Thyroid gland (tissue), 4 donors: ENCODE measurements at regions not wholly inside any gene's neighbourhood (a gene's known extent, or its start where the extent isn't known, plus 50 kb on each side); places are given as distances from the start of the nearest gene placed in this dataset.

Experiments
- POLR2A ChIP-seq, 2 donors: fragments of 450-650 bp; IDR thresholded peaks; one replicate each; pipeline ENCODE4 v1.6.1; 2017; ENCODE audit warnings: antibody characterized with exemption in 2 of 2, mild to moderate bottlenecking in 2 of 2, moderate library complexity in 1 of 2
- TF ChIP-seq, protein P1 (sequence below), 6 experiments: fragments of 200-600 bp in 3 of 6; fragments of 450-650 bp in 3 of 6; sonication (generic) in 3 of 6; IDR thresholded peaks; one replicate each; pipeline ENCODE4 v1.5.1; 2016 to 2019; ENCODE audit warnings: antibody characterized with exemption in 6 of 6, mild to moderate bottlenecking in 2 of 6, inconsistent platforms in 1 of 6, moderate library complexity in 1 of 6

DNA sequence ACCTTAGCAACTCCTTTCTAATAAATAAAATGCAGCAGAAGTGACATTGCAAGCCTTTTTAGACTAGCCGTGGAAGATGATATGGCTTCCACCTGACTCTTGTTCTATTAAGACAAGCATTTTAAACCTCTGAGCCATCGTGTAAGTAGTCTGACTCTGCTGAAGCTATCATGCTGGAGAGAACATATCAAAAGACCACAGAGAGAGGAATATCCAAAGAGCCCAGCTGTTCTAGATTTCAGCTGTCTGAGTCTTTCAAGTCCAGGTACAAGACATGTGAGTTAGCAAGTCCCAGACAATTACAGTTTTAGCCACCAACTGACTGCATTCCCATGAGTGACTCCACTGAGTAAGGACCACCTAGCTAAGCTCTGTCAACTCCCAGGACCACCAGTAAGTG, 517.0 kb upstream of the NAALADL2 start:
- no peak for TF ChIP-seq POLR2A (IDR thresholded peaks at IDR 0.05)
- TF ChIP-seq, protein P1, sequence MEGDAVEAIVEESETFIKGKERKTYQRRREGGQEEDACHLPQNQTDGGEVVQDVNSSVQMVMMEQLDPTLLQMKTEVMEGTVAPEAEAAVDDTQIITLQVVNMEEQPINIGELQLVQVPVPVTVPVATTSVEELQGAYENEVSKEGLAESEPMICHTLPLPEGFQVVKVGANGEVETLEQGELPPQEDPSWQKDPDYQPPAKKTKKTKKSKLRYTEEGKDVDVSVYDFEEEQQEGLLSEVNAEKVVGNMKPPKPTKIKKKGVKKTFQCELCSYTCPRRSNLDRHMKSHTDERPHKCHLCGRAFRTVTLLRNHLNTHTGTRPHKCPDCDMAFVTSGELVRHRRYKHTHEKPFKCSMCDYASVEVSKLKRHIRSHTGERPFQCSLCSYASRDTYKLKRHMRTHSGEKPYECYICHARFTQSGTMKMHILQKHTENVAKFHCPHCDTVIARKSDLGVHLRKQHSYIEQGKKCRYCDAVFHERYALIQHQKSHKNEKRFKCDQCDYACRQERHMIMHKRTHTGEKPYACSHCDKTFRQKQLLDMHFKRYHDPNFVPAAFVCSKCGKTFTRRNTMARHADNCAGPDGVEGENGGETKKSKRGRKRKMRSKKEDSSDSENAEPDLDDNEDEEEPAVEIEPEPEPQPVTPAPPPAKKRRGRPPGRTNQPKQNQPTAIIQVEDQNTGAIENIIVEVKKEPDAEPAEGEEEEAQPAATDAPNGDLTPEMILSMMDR (IDR thresholded peaks at IDR 0.05) = no peak
